ENCODE measurements at regions not wholly inside any gene's neighbourhood (a gene's known extent, or its start where the extent isn't known, plus 50 kb on each side); places are given as distances from the start of the nearest gene placed in this dataset.
"Not testable (repeated sequence)": the region's sequence is repeated elsewhere in the genome, so short reads cannot be mapped to it uniquely, and the experiment has no call there.

DNA sequence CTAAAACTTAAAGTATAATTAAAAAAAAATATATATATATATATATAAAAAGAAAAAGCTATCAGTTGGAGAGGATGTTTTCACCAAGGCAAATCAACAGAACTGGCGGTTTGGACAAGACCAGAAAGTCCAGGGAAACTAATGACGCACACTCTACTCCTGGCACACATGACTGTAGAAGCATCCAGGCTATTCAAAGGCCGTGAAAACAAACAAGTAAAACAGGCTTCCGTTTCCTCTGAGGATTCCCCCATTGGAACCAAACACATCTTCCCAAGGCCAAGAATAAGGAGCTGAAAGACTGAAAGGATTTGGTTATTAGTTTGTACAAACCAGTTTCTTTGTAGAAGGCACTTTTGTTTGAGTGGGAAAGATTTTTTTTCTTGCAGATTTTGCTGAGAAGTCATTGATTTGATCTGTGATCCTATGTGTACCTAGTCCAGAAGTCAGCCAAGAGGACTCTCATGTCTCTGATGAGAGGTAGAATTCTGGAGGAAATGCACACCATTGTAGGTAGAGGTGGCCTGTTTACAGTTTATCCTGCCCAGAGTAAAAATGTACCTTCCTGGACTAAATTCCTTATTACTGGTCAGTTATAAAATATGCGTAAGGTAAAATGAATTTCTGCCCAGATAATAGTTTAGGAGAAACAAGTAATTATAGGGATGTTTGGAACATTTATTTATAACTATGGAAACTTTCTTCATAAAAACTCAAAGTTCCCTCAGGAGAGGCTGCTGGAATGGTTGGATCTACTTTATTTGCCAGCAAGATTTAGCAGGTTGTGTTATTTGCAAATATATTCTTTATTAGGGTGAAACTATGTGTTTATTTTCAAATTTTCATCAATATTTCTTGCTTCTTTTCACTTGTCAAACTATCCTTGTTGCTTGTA lies 66.5 kb downstream of the DMP1 start:
- POLR2A ChIA-PET, result no interaction called here
- TF ChIP-seq, protein P1, sequence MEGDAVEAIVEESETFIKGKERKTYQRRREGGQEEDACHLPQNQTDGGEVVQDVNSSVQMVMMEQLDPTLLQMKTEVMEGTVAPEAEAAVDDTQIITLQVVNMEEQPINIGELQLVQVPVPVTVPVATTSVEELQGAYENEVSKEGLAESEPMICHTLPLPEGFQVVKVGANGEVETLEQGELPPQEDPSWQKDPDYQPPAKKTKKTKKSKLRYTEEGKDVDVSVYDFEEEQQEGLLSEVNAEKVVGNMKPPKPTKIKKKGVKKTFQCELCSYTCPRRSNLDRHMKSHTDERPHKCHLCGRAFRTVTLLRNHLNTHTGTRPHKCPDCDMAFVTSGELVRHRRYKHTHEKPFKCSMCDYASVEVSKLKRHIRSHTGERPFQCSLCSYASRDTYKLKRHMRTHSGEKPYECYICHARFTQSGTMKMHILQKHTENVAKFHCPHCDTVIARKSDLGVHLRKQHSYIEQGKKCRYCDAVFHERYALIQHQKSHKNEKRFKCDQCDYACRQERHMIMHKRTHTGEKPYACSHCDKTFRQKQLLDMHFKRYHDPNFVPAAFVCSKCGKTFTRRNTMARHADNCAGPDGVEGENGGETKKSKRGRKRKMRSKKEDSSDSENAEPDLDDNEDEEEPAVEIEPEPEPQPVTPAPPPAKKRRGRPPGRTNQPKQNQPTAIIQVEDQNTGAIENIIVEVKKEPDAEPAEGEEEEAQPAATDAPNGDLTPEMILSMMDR (IDR thresholded peaks at IDR 0.05; ENCODE audit: low read depth, low read length), result no peak
- no peak overlapping the region for H3K27ac ChIP-seq (ENCODE audit: low read depth, low read length)
- CTCF ChIA-PET, result no interaction called here
- H3K4me3 ChIP-seq (ENCODE audit: low read depth, low read length), result no peak overlapping the region
- no peak for DNase-seq (ENCODE audit: low read depth, low spot score)
- H3K9me3 ChIP-seq (ENCODE audit: control insufficient read depth, insufficient read depth, low read length), result no peaks in the 10 kb centered on the region
- H3K27me3 ChIP-seq (ENCODE audit: control insufficient read depth, insufficient read depth, low read length), result no peaks in the 10 kb centered on the region

GRCh38 chr4:87717276-87718031 lies 67.4 kb downstream of the DMP1 start:
- CTCF ChIA-PET, result interaction anchor here (0.7 kb wide), 1 partner anchor 121 kb away, joined by 3 read pairs; no protein-coding TSS in a partner anchor

DNA sequence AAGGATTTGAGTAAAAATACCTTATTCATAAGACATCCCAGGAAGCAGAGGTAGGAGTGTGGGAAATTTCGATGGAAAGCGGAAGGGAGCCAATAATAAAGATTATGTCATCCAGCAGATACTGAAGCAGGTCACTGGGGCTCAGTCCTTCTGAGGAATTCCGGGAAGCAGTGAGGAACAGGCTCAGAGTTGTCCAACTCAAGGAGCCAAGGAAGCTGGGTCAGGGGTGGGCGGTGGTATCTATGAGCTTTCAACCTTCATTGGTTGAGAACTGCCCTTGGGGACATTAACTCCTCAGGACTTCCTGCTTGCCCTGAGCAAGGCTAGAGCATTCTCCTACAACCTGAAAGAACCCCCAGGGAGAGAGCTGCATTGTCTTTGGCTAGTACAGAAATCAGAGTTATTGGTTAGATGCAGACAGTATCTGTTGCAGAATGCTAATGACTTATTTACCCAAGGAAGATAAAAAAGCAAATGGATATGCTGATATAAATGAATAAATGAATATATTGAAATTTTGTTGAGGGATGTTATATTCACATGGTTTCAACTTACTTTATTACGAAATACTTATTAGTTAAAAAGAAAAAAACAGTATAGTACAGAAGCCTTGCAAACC lies 68.2 kb downstream of the DMP1 start:
- no peak for DNase-seq (ENCODE audit: low read depth, low spot score)
- H3K27me3 ChIP-seq (ENCODE audit: control insufficient read depth, insufficient read depth, low read length), result no peaks in the 10 kb centered on the region
- ChIA-PET CTCF (interaction anchor here (0.7 kb wide), 1 partner anchor 120 kb away, joined by 3 read pairs; no protein-coding TSS in a partner anchor), POLR2A (no interaction called here)
- H3K4me3 ChIP-seq (ENCODE audit: low read depth, low read length), result no peak overlapping the region
- no peak overlapping the region for H3K27ac ChIP-seq (ENCODE audit: low read depth, low read length)
- H3K9me3 ChIP-seq (ENCODE audit: control insufficient read depth, insufficient read depth, low read length), result no peaks in the 10 kb centered on the region
- TF ChIP-seq, protein P1 (IDR thresholded peaks at IDR 0.05; ENCODE audit: low read depth, low read length), result no peak

More at GRCh38 chr4:87717276-87718031, 67.4 kb downstream of the DMP1 start:
- H3K27ac ChIP-seq (ENCODE audit: low read depth, low read length), result no peak overlapping the region
- no peak overlapping the region for H3K4me3 ChIP-seq (ENCODE audit: low read depth, low read length)
- H3K27me3 ChIP-seq (ENCODE audit: control insufficient read depth, insufficient read depth, low read length), result no peaks in the 10 kb centered on the region
- POLR2A ChIA-PET, result no interaction called here
- TF ChIP-seq, protein P1 (IDR thresholded peaks at IDR 0.05; ENCODE audit: low read depth, low read length), result no peak
- DNase-seq (ENCODE audit: low read depth, low spot score), result no peak
- no peaks in the 10 kb centered on the region for H3K9me3 ChIP-seq (ENCODE audit: control insufficient read depth, insufficient read depth, low read length)

GRCh38 chr4:87720094-87720691 lies 70.1 kb downstream of the DMP1 start:
- CTCF ChIA-PET, result no interaction called here
- Histone ChIP-seq H3K27me3 (ENCODE audit: control insufficient read depth, insufficient read depth, low read length) (no peaks in the 10 kb centered on the region), H3K4me3 (ENCODE audit: low read depth, low read length) (no peak overlapping the region), H3K27ac (ENCODE audit: low read depth, low read length) (no peak overlapping the region), H3K9me3 (ENCODE audit: control insufficient read depth, insufficient read depth, low read length) (peaks cover under 1% of the 10 kb centered on the region; the same call in 1 of the 2 replicates)
- no peak for DNase-seq (ENCODE audit: low read depth, low spot score)
- POLR2A ChIA-PET, result no interaction called here
- TF ChIP-seq, protein P1 (IDR thresholded peaks at IDR 0.05; ENCODE audit: low read depth, low read length), result no peak

- POLR2A ChIA-PET; H3K27ac ChIP-seq (ENCODE audit: low read depth, low read length); H3K4me3 ChIP-seq (ENCODE audit: low read depth, low read length); H3K27me3 ChIP-seq (ENCODE audit: control insufficient read depth, insufficient read depth, low read length); H3K9me3 ChIP-seq (ENCODE audit: control insufficient read depth, insufficient read depth, low read length); CTCF ChIA-PET; DNase-seq (ENCODE audit: low read depth, low spot score): not testable (repeated sequence)
These were observed 74.1 kb upstream of the IBSP start for GRCh38 chr4:87725287-87725686.
